ENCODE measurements at regions not wholly inside any gene's neighbourhood (a gene's known extent, or its start where the extent isn't known, plus 50 kb on each side); places are given as distances from the start of the nearest gene placed in this dataset.

DNA sequence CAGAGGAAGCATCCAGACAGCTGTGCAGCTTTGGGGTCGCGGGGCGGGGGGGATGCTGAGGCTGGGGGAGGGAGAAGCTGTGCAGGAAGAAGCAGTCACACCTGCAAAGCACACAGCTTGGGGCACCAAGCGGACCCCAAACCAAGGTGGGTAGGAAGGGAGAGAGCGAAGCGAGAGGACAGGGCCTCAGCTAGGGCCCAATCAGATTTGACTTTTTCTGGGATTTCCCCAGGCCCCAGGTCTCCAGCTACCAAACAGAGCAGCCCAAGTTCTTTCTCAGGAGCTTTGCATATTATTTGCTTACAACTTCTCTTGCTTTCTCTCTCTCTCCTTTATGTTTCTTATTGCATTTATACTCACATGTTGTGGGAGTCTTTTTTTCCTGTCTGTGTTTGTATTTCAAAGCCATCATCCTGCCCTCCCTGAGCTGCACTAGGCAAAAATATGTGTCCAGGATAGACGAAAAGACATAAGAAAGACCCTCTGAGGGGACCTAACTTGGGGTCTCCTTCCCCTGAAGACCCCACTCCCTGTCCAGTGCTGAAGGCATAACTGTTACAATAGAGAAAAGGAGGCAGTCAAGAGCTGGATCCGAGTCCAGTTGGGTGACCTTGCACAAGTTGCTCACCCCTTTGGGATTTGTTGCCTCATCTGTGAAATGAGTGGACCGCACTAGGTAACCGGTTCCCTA, 50.6 kb upstream of the SMNDC1 start:
- POLR2A ChIA-PET = interaction anchor here (0.7 to 17.3 kb wide), 22 partner anchors 9 to 510 kb away, joined by 3 to 431 read pairs (median 5); partner anchors contain the start of genes DUSP5, SMC3 and SMNDC1
- Mint-ChIP-seq H3K27me3 (no peaks in the 10 kb centered on the region), H3K36me3 (ENCODE audit: low read depth) (peaks cover 5% of the 10 kb centered on the region), H3K4me1 (peaks cover 70% of the 10 kb centered on the region), H3K27ac (peak overlapping the region; percentile 97), H3K9me3 (no peaks in the 10 kb centered on the region), H3K4me3 (peak overlapping the region; percentile 84)
- CTCF ChIA-PET = interaction anchor here (0.9 to 6.5 kb wide), 22 partner anchors 8 to 242 kb away, joined by 3 to 132 read pairs (median 6); partner anchors contain the start of genes DUSP5, SMC3 and SMNDC1
- peak; percentile 32 for DNase-seq

DNA sequence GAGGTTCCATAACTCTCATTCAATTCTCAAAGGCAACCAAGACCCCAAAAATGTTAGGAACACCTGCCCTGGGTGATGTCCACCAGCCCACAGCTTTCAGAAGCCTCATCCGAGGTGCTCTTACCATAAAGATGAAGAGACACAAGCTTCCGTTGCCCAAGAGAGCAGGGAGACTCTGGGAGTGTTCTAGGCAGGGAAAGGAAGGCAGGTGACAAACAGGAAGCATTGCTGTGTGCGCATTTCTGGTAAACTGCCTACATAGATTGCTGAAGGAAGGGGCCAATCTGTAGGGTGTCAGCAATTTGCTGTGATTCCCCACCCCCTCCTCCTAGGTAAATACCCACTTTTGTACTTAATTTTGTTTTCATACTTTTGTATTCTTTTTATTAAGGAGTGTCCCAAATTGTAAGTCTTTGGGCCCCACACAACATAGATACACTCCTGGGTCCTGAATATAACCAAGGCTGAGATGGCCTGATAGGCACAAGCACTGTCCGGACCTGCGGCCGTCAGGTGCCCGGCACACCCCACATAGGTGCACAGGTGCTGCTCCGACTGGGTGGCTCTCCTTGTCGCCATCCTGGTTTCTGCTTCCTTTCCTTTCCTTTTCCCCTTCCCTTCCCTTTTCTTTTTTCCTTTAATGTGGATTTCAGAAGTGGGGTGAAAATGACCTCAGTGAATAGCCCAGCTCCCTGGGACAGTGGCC, 51.4 kb upstream of the SMNDC1 start:
- peak; percentile 56 for DNase-seq
- H3K27me3 Mint-ChIP-seq = no peaks in the 10 kb centered on the region
- ChIA-PET CTCF (interaction anchor here (1.1 to 6.5 kb wide), 11 partner anchors 9 to 191 kb away, joined by 3 to 132 read pairs (median 9); partner anchors contain the start of genes DUSP5 and SMNDC1), POLR2A (interaction anchor here (0.7 to 17.3 kb wide), 20 partner anchors 10 to 509 kb away, joined by 3 to 431 read pairs (median 4); partner anchors contain the start of genes DUSP5, SMC3 and SMNDC1)
- no peaks in the 10 kb centered on the region for H3K9me3 Mint-ChIP-seq
- H3K27ac Mint-ChIP-seq = peak overlapping the region; percentile 97
- peaks cover 5% of the 10 kb centered on the region for H3K36me3 Mint-ChIP-seq (ENCODE audit: low read depth)
- H3K4me3 Mint-ChIP-seq = peak overlapping the region; percentile 84
- peaks cover 76% of the 10 kb centered on the region for H3K4me1 Mint-ChIP-seq

DNA sequence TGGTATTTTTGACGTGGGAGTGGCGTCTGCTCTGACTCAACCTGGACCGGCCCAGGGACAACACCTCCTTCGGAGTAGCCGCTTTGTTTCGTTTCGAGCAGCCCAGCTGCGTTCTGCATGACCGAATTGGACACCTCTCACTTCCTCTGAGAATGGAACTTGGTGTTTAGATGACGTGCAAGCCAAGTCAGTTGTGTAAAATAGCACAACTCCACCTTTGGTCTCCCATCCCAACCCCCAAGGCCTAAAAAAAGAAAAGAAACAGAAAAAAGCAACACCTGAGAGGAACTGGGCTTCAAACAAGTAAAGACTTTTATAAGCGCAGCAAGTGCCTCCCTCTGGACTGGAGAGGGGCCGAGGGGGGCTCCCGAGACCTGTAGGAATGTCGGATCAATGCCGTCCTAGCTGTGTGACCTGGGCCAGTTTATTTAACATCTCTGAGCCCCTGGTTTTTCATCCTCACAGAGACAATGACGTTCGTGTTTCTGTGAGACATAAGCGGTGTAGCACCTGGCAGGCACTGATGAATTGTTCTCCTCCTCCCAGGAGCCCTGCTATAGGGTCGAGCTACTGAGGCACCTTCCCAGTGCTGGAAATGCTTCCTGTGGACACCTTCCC, 52.0 kb upstream of the SMNDC1 start:
- peaks cover 82% of the 10 kb centered on the region for H3K4me1 Mint-ChIP-seq
- ChIA-PET CTCF (interaction anchor here (1.0 to 6.5 kb wide), 4 partner anchors 11 to 190 kb away, joined by 4 to 132 read pairs (median 5); partner anchors contain the start of gene DUSP5), POLR2A (interaction anchor here (0.7 to 17.3 kb wide), 13 partner anchors 9 to 210 kb away, joined by 3 to 431 read pairs (median 5); partner anchors contain the start of genes DUSP5, SMC3 and SMNDC1)
- DNase-seq = peak; percentile 87
- no peaks in the 10 kb centered on the region for H3K9me3 Mint-ChIP-seq
- H3K36me3 Mint-ChIP-seq (ENCODE audit: low read depth) = peaks cover 5% of the 10 kb centered on the region
- peak overlapping the region; percentile 97 for H3K27ac Mint-ChIP-seq
- no peaks in the 10 kb centered on the region for H3K27me3 Mint-ChIP-seq
- H3K4me3 Mint-ChIP-seq = peak overlapping the region; percentile 84

DNA sequence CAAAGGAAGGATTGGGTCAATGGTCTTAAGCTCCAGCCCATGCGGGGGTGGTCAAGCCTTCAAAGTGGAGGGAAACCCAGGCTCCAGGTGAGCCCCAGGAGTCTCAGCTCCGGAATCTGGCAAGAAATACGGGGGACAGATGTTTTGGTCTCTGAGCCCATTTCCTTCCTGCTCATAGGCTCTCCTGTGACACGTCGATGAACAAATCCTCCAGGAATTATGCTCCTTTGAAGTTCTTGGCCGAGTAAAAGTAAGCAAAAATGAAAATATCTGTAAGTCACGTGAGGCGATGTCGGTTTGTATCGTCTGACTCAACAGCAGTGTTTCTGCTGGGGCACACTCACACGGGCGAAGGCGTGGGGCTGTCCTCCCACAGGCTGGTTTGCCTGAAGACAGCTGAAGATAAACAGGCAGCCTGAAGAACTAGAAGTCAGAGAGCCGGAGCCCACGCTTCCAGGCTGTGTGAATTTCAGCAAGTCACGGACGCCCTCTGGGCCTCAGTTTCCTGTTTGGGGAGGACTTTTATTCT, 52.6 kb upstream of the SMNDC1 start:
- Mint-ChIP-seq H3K9me3 (no peaks in the 10 kb centered on the region), H3K36me3 (ENCODE audit: low read depth) (peaks cover 9% of the 10 kb centered on the region), H3K27me3 (no peaks in the 10 kb centered on the region), H3K4me1 (peaks cover 85% of the 10 kb centered on the region), H3K27ac (peak overlapping the region; percentile 97), H3K4me3 (peak overlapping the region; percentile 84)
- POLR2A ChIA-PET = interaction anchor here (0.7 to 17.3 kb wide), 11 partner anchors 9 to 145 kb away, joined by 3 to 431 read pairs (median 8); partner anchors contain the start of genes DUSP5 and SMNDC1
- CTCF ChIA-PET = interaction anchor here (1.0 to 6.5 kb wide), 4 partner anchors 10 to 189 kb away, joined by 4 to 132 read pairs (median 5); partner anchors contain the start of gene DUSP5
- DNase-seq = peak; percentile 80

DNA sequence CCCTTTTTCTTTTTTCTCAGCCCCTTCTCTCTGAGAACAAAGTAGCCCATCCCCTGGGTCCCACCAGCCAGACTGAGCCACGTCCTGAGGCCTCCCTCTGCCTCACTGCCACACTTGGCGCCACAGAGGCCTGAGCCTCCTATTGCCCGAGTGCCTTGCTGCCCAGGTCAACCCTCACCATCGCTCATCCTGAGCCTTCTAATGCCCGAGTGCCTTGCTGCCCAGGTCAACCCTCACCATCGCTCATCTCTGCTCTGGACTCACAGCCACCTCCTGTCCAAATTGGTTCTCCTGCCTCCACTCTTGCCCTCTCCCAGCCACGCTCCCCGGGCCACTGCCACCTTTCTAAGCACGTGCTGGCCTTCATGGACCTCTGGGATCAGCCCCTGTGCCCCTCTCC, 53.2 kb upstream of the SMNDC1 start:
- H3K4me1 Mint-ChIP-seq = peaks cover 86% of the 10 kb centered on the region
- CTCF ChIA-PET = interaction anchor here (1.0 to 6.5 kb wide), 3 partner anchors 10 to 143 kb away, joined by 4 to 132 read pairs (median 6); partner anchors contain the start of gene DUSP5
- no peaks in the 10 kb centered on the region for H3K27me3 Mint-ChIP-seq
- H3K36me3 Mint-ChIP-seq (ENCODE audit: low read depth) = peaks cover 9% of the 10 kb centered on the region
- POLR2A ChIA-PET = interaction anchor here (0.9 to 17.3 kb wide), 5 partner anchors 8 to 145 kb away, joined by 3 to 431 read pairs (median 50); partner anchors contain the start of gene DUSP5
- no peak for DNase-seq
- H3K4me3 Mint-ChIP-seq = peak overlapping the region; percentile 84
- H3K27ac Mint-ChIP-seq = peak overlapping the region; percentile 97
- no peaks in the 10 kb centered on the region for H3K9me3 Mint-ChIP-seq

DNA sequence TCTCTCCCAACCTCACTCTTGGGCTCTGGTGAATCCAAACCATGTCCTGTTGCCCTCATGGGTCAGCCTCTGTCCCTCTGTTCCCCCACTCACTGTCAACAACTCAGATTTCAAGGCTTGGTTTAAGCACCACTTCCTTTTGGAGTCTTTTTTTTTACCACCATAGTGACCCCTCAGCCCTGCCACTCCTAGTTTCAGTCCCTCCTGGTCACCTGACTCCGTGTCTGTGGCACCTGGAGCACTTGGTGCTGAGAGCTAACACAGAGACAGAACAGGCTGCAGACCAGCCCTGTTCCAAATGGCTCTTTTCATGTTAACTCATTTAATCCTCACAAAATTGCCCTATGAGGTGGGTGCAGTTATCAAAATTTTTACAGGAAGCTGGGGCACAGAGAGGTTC, 53.6 kb upstream of the SMNDC1 start:
- peak overlapping the region; percentile 97 for H3K27ac Mint-ChIP-seq
- DNase-seq = no peak
- H3K4me3 Mint-ChIP-seq = peak overlapping the region; percentile 84
- H3K36me3 Mint-ChIP-seq (ENCODE audit: low read depth) = peaks cover 12% of the 10 kb centered on the region
- ChIA-PET POLR2A (interaction anchor here (0.6 to 17.3 kb wide), 2 partner anchors 30 to 144 kb away, joined by 3 to 431 read pairs; partner anchors contain the start of gene DUSP5), CTCF (no interaction called here)
- no peaks in the 10 kb centered on the region for H3K27me3 Mint-ChIP-seq
- H3K4me1 Mint-ChIP-seq = peaks cover 87% of the 10 kb centered on the region
- H3K9me3 Mint-ChIP-seq = no peaks in the 10 kb centered on the region

DNA sequence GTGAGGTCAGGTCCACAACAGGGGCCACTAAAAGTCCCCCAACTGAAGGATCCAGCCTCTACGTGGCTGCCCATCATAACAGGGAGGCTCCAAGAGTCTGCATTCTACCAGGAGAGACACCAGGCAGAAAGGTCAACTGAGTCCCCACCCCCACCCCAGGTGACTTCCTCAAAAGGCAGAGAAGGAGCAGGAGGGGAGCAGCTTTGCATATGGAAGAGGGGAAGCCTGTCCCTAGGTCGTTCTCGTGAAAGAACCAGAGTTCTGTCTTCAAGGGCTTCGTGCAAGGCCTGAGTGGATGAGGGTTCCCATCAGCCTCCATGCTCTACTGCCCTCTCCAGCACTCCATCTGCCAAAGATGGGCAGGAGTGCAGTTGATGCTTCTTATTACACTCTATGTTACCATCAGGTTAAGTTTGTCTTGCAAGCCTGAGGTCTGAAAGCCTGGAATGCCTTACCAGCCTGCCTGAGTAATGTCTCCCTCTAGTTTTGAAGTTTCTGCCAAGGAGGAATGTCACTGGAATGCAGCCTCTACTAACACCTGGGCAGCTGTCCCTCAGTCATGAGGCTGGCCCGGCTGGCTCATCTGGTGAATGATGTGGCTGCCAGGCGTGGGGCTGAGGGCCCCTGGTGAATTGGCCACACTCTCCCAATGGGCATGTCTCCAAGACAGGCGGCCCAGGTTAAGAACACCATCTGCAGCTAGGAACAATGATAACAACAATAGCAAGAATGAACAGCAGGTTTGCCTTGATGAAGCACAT, 54.3 kb upstream of the SMNDC1 start:
- H3K4me1 Mint-ChIP-seq = peaks cover 87% of the 10 kb centered on the region
- peak overlapping the region; percentile 97 for H3K27ac Mint-ChIP-seq
- H3K36me3 Mint-ChIP-seq (ENCODE audit: low read depth) = peaks cover 20% of the 10 kb centered on the region
- CTCF ChIA-PET = no interaction called here
- H3K27me3 Mint-ChIP-seq = no peaks in the 10 kb centered on the region
- POLR2A ChIA-PET = interaction anchor here (0.6 to 17.3 kb wide), 2 partner anchors 29 to 143 kb away, joined by 3 to 431 read pairs; partner anchors contain the start of gene DUSP5
- DNase-seq = no peak
- no peaks in the 10 kb centered on the region for H3K9me3 Mint-ChIP-seq
- no peak overlapping the region for H3K4me3 Mint-ChIP-seq

DNA sequence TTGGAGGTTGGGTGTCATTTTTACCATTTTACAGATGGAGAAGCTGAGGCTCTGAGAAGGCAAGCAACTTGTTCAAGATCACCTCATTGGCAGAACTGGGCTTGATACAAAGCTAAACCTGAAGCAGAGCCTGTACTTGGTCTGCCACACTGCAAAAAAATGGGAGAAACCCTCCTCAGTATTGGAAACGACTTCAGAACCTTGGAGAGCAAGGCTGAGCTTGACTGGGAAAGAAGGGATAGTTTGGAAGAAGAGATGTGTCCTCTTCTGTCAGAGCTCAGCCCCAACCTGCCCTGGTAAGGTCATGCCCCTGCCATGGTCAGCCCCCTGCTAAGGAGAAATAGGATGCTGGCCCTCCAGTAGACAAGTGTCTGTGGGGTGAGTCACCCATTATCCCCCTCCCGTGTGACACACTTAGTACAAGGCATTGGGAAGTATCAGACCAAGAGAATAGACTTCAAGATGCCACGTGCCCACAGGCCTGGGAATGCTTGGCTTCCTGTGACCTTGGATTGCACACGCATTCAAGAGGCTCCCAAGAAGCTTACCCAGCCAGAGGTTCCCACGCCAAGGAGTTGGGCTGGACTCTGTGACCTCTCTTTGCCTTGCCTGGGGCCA, 56.2 kb upstream of the SMNDC1 start:
- H3K27me3 Mint-ChIP-seq = no peaks in the 10 kb centered on the region
- no peak overlapping the region for H3K4me3 Mint-ChIP-seq
- peaks cover 86% of the 10 kb centered on the region for H3K4me1 Mint-ChIP-seq
- H3K36me3 Mint-ChIP-seq (ENCODE audit: low read depth) = peaks cover 20% of the 10 kb centered on the region
- no peak overlapping the region for H3K27ac Mint-ChIP-seq
- H3K9me3 Mint-ChIP-seq = no peaks in the 10 kb centered on the region
- ChIA-PET CTCF (interaction anchor here (0.6 to 1.9 kb wide), 4 partner anchors 53 to 185 kb away, joined by 3 to 5 read pairs (median 4); partner anchors contain the start of gene SMNDC1), POLR2A (interaction anchor here (0.6 to 17.3 kb wide), 5 partner anchors 18 to 158 kb away, joined by 3 to 431 read pairs (median 3); partner anchors contain the start of gene DUSP5)
- DNase-seq = no peak

DNA sequence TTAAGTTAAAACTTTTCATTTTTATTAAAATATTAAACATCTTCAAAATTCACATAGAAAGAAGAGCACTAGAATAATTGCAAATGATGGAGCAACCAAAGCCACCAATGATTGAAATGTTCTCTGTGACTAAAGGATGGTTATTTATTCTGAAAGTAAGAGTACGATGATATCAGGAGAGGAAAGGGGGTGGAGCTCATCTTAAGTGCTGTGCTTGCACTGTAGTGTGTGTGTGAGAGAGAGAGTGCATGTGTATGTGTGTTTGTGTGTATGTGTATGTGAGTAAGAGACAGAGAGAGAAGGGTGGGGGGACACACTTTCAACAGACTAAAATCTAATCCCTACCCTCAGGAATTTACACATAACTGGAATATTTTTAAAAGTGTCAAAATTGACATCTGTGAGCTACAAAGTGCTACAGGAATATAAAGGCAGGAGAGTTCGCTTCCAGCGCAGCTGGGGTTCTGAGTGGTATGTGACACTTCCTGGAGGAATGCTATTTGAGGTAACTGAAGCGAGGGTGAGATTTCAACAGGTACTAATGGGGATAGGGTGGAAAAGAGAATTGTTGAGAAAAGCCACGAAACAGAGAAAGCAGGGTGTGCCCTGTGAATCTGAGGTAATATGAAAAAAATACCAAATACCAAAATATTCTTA, 57.2 kb upstream of the SMNDC1 start:
- DNase-seq = peak; percentile 31
- peaks cover 20% of the 10 kb centered on the region for H3K36me3 Mint-ChIP-seq (ENCODE audit: low read depth)
- no peaks in the 10 kb centered on the region for H3K27me3 Mint-ChIP-seq
- H3K4me1 Mint-ChIP-seq = peaks cover 86% of the 10 kb centered on the region
- CTCF ChIA-PET = interaction anchor here (1.0 to 1.9 kb wide), 7 partner anchors 9 to 184 kb away, joined by 3 to 10 read pairs (median 3); partner anchors contain the start of gene SMNDC1
- peak overlapping the region; percentile 60 for H3K27ac Mint-ChIP-seq
- POLR2A ChIA-PET = interaction anchor here (0.9 to 17.3 kb wide), 10 partner anchors 8 to 205 kb away, joined by 3 to 431 read pairs (median 3); partner anchors contain the start of gene DUSP5
- H3K9me3 Mint-ChIP-seq = no peaks in the 10 kb centered on the region
- peak overlapping the region; percentile 27 for H3K4me3 Mint-ChIP-seq

DNA sequence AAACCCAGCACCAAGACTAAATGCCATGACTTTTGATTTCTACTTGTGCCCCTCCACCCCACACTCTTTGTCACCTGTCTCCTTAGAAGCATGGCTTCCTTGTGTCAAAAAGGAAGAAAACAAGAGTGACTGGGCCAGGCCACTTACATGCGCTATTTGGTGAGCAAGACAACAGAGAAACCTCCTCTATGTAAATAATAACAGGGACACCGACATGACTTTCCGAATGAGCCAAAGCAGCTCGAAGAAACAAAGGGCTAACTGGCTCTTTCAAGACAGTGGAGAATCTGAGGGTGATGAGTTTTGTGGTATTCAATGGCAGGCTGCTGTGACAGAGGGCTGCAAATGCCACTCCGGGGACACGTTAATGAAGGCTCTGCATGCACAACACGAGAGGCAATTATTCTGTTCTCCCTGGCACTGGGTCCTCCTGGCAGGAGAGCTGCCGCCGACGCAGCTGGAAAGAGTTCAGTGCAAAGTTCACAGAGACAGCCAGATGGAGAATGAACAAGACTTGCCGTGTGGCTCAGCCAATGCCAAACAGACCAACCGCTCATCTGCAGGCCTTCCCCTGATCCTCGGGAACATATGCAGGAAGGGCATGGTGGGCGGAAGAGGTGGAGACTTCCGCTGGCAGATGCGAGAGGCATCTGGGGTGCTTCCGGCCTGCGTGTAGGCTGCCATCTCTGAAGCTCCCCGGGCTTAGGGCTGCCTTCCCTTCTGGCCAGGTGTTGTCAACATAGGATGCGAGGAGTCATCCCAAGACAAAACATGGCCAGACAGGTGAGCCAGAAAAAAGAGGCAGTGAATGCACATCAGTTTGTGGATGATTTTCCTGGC, 59.1 kb upstream of the SMNDC1 start:
- ChIA-PET POLR2A (interaction anchor here (0.9 to 17.3 kb wide), 12 partner anchors 9 to 205 kb away, joined by 3 to 431 read pairs (median 4); partner anchors contain the start of genes DUSP5 and SMNDC1), CTCF (interaction anchor here (0.6 to 1.0 kb wide), 3 partner anchors 9 to 51 kb away, joined by 3 read pairs; no protein-coding TSS in a partner anchor)
- Mint-ChIP-seq H3K9me3 (no peaks in the 10 kb centered on the region), H3K36me3 (ENCODE audit: low read depth) (peaks cover 16% of the 10 kb centered on the region), H3K4me1 (peaks cover 83% of the 10 kb centered on the region), H3K4me3 (peak overlapping the region; percentile 80), H3K27ac (peak overlapping the region; percentile 86), H3K27me3 (no peaks in the 10 kb centered on the region)
- DNase-seq = peak; percentile 75
